Neural crest cell (in vitro differentiated cells): ENCODE measurements at regions not wholly inside any gene's neighbourhood (a gene's known extent, or its start where the extent isn't known, plus 50 kb on each side); places are given as distances from the start of the nearest gene placed in this dataset.

Source experiments
- DNase-seq: peaks from one replicate; pipeline ENCODE4 v3.0.0; 2021; ENCODE audit warnings: low read depth, mixed read lengths, low spot score
- H3K27ac Mint-ChIP-seq: one replicate; pipeline ENCODE4 v1.8.0; 2021; ENCODE audit warnings: mild to moderate bottlenecking, mixed read lengths; ENCODE audit not compliant: unreplicated experiment
- H3K27me3 Mint-ChIP-seq: 2 replicates; pipeline ENCODE4 v1.8.0; 2021; ENCODE audit warnings: low read depth, mild to moderate bottlenecking, mixed read lengths
- H3K36me3 Mint-ChIP-seq: 2 replicates; pipeline ENCODE4 v1.8.0; 2021; ENCODE audit warnings: low read depth, mild to moderate bottlenecking, mixed read lengths
- H3K4me1 Mint-ChIP-seq: 2 replicates; pipeline ENCODE4 v1.8.0; 2021; ENCODE audit warnings: mixed read lengths
- H3K4me3 Mint-ChIP-seq: one replicate; pipeline ENCODE4 v1.8.0; 2021; ENCODE audit warnings: mild to moderate bottlenecking, mixed read lengths
- H3K9me3 Mint-ChIP-seq: 2 replicates; pipeline ENCODE4 v1.8.0; 2021; ENCODE audit warnings: mixed read lengths
- CTCF ChIP-seq: fragments of 200-600 bp; sonication (generic); conservative IDR thresholded peaks from 2 replicates; pipeline ENCODE4 v1.5.0; 2021; ENCODE audit warnings: antibody characterized with exemption, mild to moderate bottlenecking

- no peak for DNase-seq
- Mint-ChIP-seq H3K27me3 (no peaks in the 10 kb centered on the region), H3K4me3 (no peak overlapping the region), H3K9me3 (no peaks in the 10 kb centered on the region), H3K36me3 (no peaks in the 10 kb centered on the region), H3K27ac (no peak overlapping the region), H3K4me1 (peaks cover 14% of the 10 kb centered on the region)
- TF ChIP-seq CTCF, result no peak
These were observed 173.5 kb downstream of the C5orf15 start for GRCh38 chr5:133794771-133795415.

DNA sequence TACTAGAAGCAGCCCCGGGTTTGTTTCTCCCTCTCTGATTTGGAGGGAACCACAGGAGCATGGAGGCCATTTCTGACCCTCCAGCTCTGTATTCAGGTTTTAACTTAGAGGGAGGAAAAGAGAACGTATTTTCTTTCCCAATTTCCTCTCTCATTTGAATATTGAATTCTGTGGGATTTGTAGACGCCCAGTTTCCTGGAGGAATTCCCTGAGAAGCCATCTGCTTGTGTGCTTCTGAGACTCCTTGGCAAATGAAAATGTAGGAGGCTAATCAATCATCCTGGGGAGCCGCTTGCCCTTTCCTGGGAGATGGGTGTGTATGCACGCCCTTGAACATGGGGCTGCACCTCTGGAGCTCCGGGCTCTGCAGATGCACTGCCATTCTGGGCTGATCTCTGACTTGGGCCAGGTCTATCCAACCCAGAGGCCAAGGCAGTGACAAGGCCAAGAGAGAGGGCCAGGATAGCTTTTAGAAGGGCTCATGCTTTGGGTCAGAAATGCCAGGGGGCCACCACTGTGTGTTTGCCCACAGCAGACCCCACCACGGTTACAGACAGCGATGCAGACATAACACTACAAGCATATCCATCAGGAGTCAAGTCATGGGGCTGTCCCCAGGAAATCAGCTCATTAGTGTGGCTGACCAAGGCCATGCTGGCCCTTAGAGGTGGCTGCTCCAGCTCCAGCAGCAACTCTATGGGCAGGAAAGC is 174.5 kb downstream of the C5orf15 start:
- Mint-ChIP-seq H3K27me3 (no peaks in the 10 kb centered on the region), H3K36me3 (no peaks in the 10 kb centered on the region), H3K9me3 (no peaks in the 10 kb centered on the region), H3K4me3 (no peak overlapping the region), H3K4me1 (peaks cover 14% of the 10 kb centered on the region), H3K27ac (no peak overlapping the region)
- no peak for DNase-seq
- TF ChIP-seq CTCF, result no peak

DNA sequence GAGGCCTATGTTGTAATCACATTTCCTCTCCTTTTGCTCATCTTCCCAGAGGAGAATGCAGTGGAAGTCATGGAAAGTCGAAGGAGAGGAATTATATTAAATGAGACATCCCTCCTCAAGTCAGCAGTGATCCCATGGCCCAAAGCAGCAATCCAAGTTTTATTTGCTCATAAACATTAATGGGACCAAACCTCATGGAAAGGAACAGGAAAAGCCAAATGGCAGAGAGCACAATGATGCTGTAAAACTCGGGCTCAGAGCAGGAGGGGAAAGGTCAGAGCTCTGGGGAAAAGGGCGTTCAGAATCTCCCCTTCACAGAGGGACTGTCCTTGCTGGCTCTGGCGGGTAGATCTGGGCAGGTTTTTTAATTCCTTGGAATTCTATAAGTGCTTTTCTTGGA is 175.8 kb downstream of the C5orf15 start:
- TF ChIP-seq CTCF, result no peak
- H3K4me3 Mint-ChIP-seq, result no peak overlapping the region
- no peaks in the 10 kb centered on the region for H3K9me3 Mint-ChIP-seq
- H3K4me1 Mint-ChIP-seq, result peaks cover 14% of the 10 kb centered on the region
- DNase-seq, result no peak
- H3K36me3 Mint-ChIP-seq, result no peaks in the 10 kb centered on the region
- no peak overlapping the region for H3K27ac Mint-ChIP-seq
- H3K27me3 Mint-ChIP-seq, result no peaks in the 10 kb centered on the region

DNA sequence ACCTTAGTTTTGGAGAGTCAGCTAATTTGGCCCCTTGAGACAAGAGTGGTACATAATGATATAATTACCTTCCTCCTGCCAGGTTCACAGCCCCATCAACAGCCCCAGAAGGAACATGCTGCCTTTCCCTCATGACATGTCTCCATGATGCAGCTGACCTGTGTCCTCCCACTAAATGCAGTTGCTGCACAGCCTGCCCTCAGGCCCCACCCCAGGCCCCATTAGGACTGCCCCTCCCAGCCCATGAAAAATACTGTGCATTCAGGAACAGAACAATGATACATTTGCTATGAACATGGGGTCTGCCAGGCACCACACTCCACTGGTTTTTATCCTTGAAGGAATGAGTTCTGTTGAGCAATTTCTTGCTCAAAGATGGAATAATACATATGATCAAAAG is 176.4 kb downstream of the C5orf15 start:
- H3K36me3 Mint-ChIP-seq, result no peaks in the 10 kb centered on the region

GRCh38 chr5:133790898-133791297 is 177.5 kb downstream of the C5orf15 start:
- H3K27me3 Mint-ChIP-seq, result no peaks in the 10 kb centered on the region
- H3K4me3 Mint-ChIP-seq, result no peak overlapping the region
- H3K4me1 Mint-ChIP-seq, result peaks cover 14% of the 10 kb centered on the region
- H3K9me3 Mint-ChIP-seq, result no peaks in the 10 kb centered on the region
- H3K36me3 Mint-ChIP-seq, result no peaks in the 10 kb centered on the region
- DNase-seq, result no peak
- no peak for TF ChIP-seq CTCF
- no peak overlapping the region for H3K27ac Mint-ChIP-seq

More for the DNA sequence above, 176.4 kb downstream of the C5orf15 start:
- no peak overlapping the region for H3K4me3 Mint-ChIP-seq
- DNase-seq, result no peak
- peaks cover 14% of the 10 kb centered on the region for H3K4me1 Mint-ChIP-seq
- H3K9me3 Mint-ChIP-seq, result no peaks in the 10 kb centered on the region
- no peak for TF ChIP-seq CTCF
- H3K27ac Mint-ChIP-seq, result no peak overlapping the region
- no peaks in the 10 kb centered on the region for H3K27me3 Mint-ChIP-seq
